ENCODE measurements at regions not wholly inside any gene's neighbourhood (a gene's known extent, or its start where the extent isn't known, plus 50 kb on each side); places are given as distances from the start of the nearest gene placed in this dataset.

- no peak for TF ChIP-seq POLR2AphosphoS5 (IDR thresholded peaks at IDR 0.05)
- no peak for TF ChIP-seq POLR2A (IDR thresholded peaks at IDR 0.05)
- no peak for TF ChIP-seq CTCF (IDR thresholded peaks at IDR 0.05 in 8 of 11, conservative IDR thresholded peaks at IDR 0.05 in 3 of 11)
Measured at GRCh38 chr12:84691266-84691665, 221.3 kb downstream of the SLC6A15 start.

Data from spleen (tissue), 7 donors.